GM21390 (cell line): ENCODE measurements at regions not wholly inside any gene's neighbourhood (a gene's known extent, or its start where the extent isn't known, plus 50 kb on each side); places are given as distances from the start of the nearest gene placed in this dataset.

ENCODE experiments used
- ATAC-seq: cut with Tn5 transposase; IDR thresholded peaks from one replicate; pipeline ENCODE4 v1.9.1; 2021; ENCODE audit not compliant: unreplicated experiment

- ATAC-seq, result no peak
Observed at GRCh38 chr6:140062043-140063020, 687.9 kb upstream of the CITED2 start.

GRCh38 chr6:140061110-140062042 is 686.9 kb upstream of the CITED2 start:
- no peak for ATAC-seq

DNA sequence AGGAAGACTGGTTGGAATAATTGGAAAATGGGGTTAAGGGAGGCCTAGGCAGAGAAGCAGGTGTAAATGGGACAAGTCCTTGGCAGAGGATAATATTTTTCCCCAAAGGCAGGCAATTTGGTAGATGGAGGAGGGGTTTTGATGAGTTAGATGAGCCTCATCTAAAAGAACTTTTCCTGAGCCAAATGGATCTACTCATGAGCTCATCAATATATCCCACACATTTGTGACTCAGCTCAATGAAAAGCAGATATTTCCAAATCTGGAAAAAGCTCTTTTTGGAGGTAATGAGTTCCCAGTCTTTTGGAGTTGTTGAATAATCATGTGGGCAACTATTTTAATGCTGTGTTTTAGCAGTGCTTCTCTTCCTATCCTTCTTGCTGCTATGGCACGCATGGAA is 685.5 kb upstream of the CITED2 start:
- no peak for ATAC-seq

DNA sequence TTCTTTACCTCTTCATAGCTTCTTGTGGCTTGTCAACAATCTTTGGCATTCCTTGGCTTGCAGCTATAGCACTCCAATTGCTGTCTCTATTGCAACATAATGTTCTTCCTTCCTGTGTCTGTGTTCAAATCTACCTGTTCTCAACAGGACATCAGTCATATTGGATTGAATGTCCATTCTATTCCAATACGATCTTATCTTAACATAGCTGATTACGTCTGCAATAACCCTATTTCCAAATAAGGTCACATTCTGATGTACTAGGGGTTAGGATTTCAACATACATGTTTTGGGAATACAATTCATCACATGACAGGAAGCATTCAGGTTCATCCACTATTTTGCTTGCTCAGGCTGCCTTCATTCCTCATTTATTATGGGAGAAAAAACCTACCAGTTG is 684.4 kb upstream of the CITED2 start:
- ATAC-seq, result no peak

- no peak for ATAC-seq
Observed at GRCh38 chr6:140052736-140053729, 678.6 kb upstream of the CITED2 start.

GRCh38 chr6:140051521-140052512 is 677.4 kb upstream of the CITED2 start:
- no peak for ATAC-seq

GRCh38 chr6:140050101-140050995 is 675.9 kb upstream of the CITED2 start:
- ATAC-seq, result no peak

DNA sequence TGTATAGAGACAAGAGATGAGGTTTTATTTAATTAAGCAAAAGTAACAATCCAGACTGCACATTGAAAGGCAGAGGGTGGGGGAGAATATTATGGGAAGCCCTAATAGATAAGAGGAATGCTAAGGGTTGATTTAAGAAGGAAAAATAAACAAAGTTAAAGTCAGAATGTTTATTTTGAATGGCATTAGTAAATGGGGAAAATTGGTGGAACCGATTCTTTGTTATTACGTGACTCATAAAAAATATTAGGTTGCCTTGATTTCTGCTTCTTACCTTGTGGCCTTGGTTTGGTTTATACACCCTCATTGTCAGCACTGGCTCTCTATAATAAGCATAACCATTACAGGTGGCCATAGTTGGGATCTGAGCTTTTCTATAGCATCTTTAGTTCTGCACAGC is 674.8 kb upstream of the CITED2 start:
- ATAC-seq, result no peak

DNA sequence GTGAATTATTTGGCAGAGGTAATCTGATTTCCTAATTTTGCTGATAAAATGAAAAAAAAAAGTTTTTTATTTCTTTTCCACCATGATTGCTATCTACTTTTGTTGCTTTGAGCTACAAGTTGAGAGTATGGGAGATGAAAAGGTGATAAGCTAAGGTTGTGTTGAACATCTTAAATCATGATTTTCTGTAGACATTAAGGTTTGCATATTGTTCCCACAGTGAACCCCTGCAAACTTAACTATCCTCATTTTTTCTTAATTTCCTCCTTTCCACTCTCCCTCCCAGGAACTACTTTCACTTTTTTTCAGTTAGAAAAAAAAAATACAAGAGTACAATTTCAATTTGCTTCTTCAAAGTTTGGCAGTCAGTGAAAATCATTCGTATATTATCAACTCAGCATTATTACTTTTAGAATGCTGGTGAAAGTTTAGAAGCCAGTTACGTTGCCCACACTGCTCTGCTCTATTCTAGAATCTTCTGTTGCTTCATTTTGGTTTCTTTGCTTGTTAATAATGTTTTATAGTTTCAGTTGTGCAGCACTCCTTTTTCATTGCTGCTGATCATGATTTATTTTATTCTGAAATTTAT is 673.8 kb upstream of the CITED2 start:
- no peak for ATAC-seq

- ATAC-seq, result no peak
Observed at GRCh38 chr6:140047321-140047720, 672.9 kb upstream of the CITED2 start.

DNA sequence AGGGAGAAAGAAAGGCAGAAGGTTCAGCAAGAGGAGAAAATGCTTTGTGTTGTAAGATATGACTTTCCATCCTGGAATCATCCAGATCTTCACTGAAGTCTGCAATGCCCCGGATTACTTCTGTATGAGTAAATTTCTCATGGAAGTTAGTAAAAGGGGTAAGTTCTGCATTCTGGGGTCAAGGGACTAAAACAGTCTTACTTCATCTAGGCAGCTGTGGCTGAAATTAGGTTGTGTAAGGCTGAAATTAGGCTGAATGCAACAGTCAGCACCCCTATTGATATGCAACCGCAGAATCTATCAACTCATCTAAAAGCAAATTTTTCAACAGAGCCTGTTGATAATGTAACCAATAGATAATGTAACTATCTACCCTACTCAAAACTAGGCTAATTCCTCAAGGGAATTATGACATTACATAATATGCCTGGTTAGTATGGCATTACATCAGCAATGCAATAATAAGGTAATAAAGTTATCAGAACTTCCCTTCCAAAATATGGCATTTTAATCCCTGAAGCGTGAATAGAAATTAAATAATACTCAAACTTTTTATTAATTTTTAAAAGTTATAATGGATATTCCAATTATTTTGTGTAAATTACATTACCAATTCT is 671.7 kb upstream of the CITED2 start:
- no peak for ATAC-seq

- ATAC-seq, result no peak
Observed at GRCh38 chr6:140045116-140045515, 670.7 kb upstream of the CITED2 start.

- no peak for ATAC-seq
Observed at GRCh38 chr6:140044626-140045025, 670.2 kb upstream of the CITED2 start.

DNA sequence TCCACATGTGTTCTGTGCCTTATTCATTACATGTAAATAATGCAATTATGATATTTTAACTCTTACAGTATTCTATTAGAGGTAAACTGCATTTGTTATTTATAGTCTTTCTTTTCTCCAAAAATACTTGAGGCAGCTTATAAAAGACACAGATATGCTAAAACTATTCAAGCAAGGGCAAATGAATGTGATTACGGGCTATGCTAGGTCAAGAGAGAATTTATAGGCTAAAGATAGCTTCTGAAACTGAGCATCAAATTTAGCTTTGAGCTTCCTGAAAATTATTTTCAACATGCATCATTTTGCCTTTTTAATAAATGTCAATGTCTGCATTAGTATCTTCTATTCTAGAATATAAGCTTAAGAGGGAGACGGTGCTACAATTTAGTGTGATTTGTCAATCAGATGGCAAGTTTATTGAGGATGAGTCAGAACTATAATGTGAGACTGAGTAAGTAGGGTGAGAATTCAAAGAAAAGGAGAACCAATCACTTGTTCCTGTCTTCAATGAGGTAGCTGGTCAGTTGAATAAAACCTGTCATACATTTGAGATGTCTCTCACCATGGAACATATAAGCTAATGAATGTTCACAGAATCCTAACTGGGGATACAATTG is 669.4 kb upstream of the CITED2 start:
- no peak for ATAC-seq

DNA sequence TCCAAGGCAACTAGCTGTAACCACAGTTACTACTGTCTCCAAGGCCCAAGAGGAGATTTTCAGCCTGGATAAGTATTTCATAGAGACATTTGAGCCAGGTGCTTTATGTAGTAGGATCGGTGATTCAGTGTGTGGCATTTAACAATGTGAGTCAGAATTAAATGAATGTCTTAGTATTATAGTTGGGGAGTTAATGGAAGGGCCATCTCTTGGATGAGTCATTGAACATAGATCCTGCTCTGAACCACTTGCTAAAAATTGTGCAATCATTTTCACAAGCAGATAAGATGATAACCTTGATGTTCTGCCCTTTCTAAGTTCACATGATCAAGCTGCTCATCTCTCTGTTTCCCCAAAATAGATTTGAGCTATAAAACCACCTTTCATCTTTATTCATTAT is 668.9 kb upstream of the CITED2 start:
- ATAC-seq, result no peak

DNA sequence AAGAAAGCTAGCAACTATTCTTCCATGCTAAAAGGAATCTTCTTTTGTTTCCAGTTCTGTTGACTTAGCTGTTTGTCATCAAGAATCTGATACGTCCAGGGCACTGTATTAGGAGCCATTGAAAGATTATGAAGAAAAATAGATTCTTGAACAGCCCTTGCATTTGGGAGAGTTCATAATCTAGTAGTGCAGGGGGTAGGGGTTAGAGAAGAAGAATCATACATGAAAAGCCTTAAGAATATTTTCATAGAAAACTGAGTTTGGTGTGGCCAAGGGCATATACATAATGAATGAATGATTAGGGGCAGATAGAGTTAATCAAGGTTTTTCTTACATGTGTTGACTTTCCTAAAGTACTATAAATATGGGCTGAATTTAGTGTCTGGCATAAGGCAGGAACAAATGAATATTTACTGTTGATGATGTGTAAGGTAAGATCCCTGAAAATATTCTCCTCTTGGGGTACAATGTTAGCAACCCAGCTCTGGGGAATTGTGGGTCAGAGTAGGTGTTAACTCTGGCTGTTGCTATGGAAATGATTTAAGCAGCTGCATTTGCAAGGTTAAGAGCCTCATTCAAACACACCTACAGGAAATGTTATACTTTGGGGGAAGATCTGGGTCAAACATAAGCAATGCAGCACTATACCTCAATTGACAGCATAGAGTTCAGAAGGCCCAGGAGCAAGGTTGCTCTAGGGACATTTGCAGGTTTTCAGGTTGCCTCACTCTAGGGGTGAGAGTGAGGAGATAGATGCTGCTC is 667.3 kb upstream of the CITED2 start:
- no peak for ATAC-seq
